HEK293 (cell line): ENCODE measurements at regions not wholly inside any gene's neighbourhood (a gene's known extent, or its start where the extent isn't known, plus 50 kb on each side); places are given as distances from the start of the nearest gene placed in this dataset.

Source experiments
- HOXA7 ChIP-seq: sonication (generic); formaldehyde crosslinking; IDR thresholded peaks from 2 replicates; pipeline ENCODE4 v1.8.1; 2022; ENCODE audit warnings: missing genetic modification reagents, borderline replicate concordance
- REST ChIP-seq: fragments of 450-650 bp; formaldehyde crosslinking; IDR thresholded peaks from 2 replicates; pipeline ENCODE4 v1.5.1; 2016; ENCODE audit warnings: missing biosample characterization, missing genetic modification characterization
- SP7 ChIP-seq: fragments of 450-650 bp; formaldehyde crosslinking; IDR thresholded peaks from 2 replicates; pipeline ENCODE4 v1.5.1; 2016; ENCODE audit warnings: missing biosample characterization, missing genetic modification characterization
- TSHZ1 ChIP-seq: fragments of 450-650 bp; formaldehyde crosslinking; IDR thresholded peaks from 2 replicates; pipeline ENCODE4 v1.5.1; 2016; ENCODE audit warnings: missing biosample characterization, missing genetic modification characterization, borderline replicate concordance
- ZBTB21 ChIP-seq: fragments of 450-650 bp; formaldehyde crosslinking; IDR thresholded peaks from 2 replicates; pipeline ENCODE4 v1.5.1; 2017; ENCODE audit warnings: missing biosample characterization, missing genetic modification characterization
- ZBTB44 ChIP-seq: fragments of 450-650 bp; IDR thresholded peaks from 2 replicates; pipeline ENCODE4 v1.5.1; 2018; ENCODE audit warnings: missing biosample characterization, mild to moderate bottlenecking, missing genetic modification characterization
- ZEB2 ChIP-seq: fragments of 450-650 bp; formaldehyde crosslinking; IDR thresholded peaks from 2 replicates; pipeline ENCODE4 v1.5.1; 2016; ENCODE audit warnings: missing biosample characterization, missing genetic modification characterization
- ZNF132 ChIP-seq: fragments of 450-650 bp; formaldehyde crosslinking; IDR thresholded peaks from 2 replicates; pipeline ENCODE4 v1.5.1; 2017; ENCODE audit warnings: missing biosample characterization, missing genetic modification characterization, borderline replicate concordance
- ZNF2 ChIP-seq: fragments of 450-650 bp; formaldehyde crosslinking; IDR thresholded peaks from 2 replicates; pipeline ENCODE4 v1.5.1; 2016; ENCODE audit warnings: missing biosample characterization, missing genetic modification characterization
- ZNF202 ChIP-seq: fragments of 450-650 bp; formaldehyde crosslinking; IDR thresholded peaks from 2 replicates; pipeline ENCODE4 v1.5.1; 2016; ENCODE audit warnings: missing biosample characterization, missing genetic modification characterization, borderline replicate concordance
- ZNF24 ChIP-seq: fragments of 450-650 bp; formaldehyde crosslinking; IDR thresholded peaks from 2 replicates; pipeline ENCODE4 v1.5.1; 2016; ENCODE audit warnings: missing biosample characterization, missing genetic modification characterization
- ZNF311 ChIP-seq: fragments of 450-650 bp; formaldehyde crosslinking; IDR thresholded peaks from 2 replicates; pipeline ENCODE4 v1.5.1; 2017; ENCODE audit warnings: missing biosample characterization, missing genetic modification characterization, borderline replicate concordance
- ZNF324 ChIP-seq: fragments of 450-650 bp; formaldehyde crosslinking; IDR thresholded peaks from 2 replicates; pipeline ENCODE4 v1.5.1; 2016; ENCODE audit warnings: missing biosample characterization, missing genetic modification characterization
- ZNF335 ChIP-seq: fragments of 450-650 bp; formaldehyde crosslinking; conservative IDR thresholded peaks from 2 replicates; pipeline ENCODE4 v1.5.1; 2016; ENCODE audit warnings: missing biosample characterization, missing genetic modification characterization
- ZNF660 ChIP-seq: fragments of 450-650 bp; IDR thresholded peaks from 2 replicates; pipeline ENCODE4 v1.5.1; 2018; ENCODE audit warnings: missing biosample characterization, mild to moderate bottlenecking, missing genetic modification characterization
- ZNF692 ChIP-seq: fragments of 450-650 bp; formaldehyde crosslinking; IDR thresholded peaks from 2 replicates; pipeline ENCODE4 v1.5.1; 2016; ENCODE audit warnings: missing biosample characterization, missing genetic modification characterization
- ZNF707 ChIP-seq: fragments of 450-650 bp; formaldehyde crosslinking; IDR thresholded peaks from 2 replicates; pipeline ENCODE4 v1.5.1; 2016; ENCODE audit warnings: missing biosample characterization, missing genetic modification characterization
- ZNF837 ChIP-seq: fragments of 450-650 bp; formaldehyde crosslinking; IDR thresholded peaks from 2 replicates; pipeline ENCODE4 v1.5.1; 2016; ENCODE audit warnings: missing biosample characterization, missing genetic modification characterization
- TF ChIP-seq, protein P1 (sequence below): fragments of 450-650 bp; formaldehyde crosslinking; IDR thresholded peaks from 2 replicates; pipeline ENCODE4 v1.5.1; 2016; ENCODE audit warnings: missing biosample characterization, missing genetic modification characterization, low read depth
- TF ChIP-seq, protein P2 (sequence below): fragments of 450-650 bp; formaldehyde crosslinking; IDR thresholded peaks from 2 replicates; pipeline ENCODE4 v1.5.1; 2016; ENCODE audit warnings: missing biosample characterization, missing genetic modification characterization, borderline replicate concordance
- TF ChIP-seq, protein P3 (sequence below): IDR thresholded peaks from 2 replicates; pipeline ENCODE4 v1.6.1; 2011; ENCODE audit warnings: mild to moderate bottlenecking, low read depth, low read length, borderline replicate concordance

DNA sequence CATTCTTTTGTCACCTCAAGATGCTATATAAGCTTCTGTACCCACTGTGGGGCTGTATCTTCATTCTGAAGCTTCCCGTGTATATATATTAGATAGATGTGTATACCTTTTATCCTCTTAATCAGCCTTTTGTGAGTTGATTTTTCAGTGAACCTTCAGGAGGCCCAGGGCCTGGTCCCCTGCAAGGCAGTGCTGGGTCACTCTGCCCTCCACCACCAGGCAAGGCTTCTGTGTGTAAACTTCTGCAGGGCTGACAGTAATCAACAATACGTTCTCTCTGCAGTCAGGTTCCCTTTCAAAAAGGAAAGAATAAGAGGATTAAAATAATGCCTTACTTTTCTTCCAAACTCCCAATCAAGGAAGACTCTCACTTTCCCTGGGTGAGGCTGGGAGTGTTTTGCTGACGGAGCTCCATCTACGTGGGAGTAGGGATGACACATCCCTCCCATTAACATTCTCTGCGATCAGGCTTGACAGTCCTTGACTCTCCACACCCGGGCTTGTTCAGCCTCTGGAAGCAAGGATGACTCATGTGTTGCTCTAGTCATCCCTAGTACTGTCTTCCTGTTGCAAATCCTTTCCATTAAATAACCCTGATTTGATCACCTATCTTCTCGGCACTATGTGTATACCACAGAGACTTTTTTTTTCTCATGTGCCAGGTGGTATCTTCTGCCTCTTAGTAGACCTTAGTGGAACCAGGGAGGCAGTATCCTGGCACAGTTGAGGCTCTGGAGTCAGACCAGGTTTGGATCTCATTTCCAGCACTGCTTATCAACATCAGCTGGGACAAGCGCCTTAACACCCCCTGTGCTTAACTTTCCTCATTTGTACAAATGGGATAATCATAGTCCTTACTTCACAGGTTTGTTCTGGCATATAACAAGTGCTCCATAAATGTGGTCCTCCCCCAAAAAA is 70.3 kb upstream of the KCNK1 start (continued):
- TF ChIP-seq TSHZ1 (tag by site-specific recombination), result peak; percentile 87
- TF ChIP-seq ZNF335 (tag by site-specific recombination), result peak; percentile 30
- no peak for TF ChIP-seq ZNF311 (tag by site-specific recombination)
- 0 out of 2 replicates have a peak, but pooled peaks have one; percentile 46 for TF ChIP-seq ZNF324 (tag by site-specific recombination)
- peak; percentile 88 for TF ChIP-seq ZNF660 (tag by site-specific recombination)
- TF ChIP-seq ZNF837, result no peak
- TF ChIP-seq, protein P1, sequence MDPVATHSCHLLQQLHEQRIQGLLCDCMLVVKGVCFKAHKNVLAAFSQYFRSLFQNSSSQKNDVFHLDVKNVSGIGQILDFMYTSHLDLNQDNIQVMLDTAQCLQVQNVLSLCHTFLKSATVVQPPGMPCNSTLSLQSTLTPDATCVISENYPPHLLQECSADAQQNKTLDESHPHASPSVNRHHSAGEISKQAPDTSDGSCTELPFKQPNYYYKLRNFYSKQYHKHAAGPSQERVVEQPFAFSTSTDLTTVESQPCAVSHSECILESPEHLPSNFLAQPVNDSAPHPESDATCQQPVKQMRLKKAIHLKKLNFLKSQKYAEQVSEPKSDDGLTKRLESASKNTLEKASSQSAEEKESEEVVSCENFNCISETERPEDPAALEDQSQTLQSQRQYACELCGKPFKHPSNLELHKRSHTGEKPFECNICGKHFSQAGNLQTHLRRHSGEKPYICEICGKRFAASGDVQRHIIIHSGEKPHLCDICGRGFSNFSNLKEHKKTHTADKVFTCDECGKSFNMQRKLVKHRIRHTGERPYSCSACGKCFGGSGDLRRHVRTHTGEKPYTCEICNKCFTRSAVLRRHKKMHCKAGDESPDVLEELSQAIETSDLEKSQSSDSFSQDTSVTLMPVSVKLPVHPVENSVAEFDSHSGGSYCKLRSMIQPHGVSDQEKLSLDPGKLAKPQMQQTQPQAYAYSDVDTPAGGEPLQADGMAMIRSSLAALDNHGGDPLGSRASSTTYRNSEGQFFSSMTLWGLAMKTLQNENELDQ (tag by site-specific recombination), result no peak
- peak; percentile 80 for TF ChIP-seq ZEB2 (tag by site-specific recombination)
- TF ChIP-seq HOXA7, result no peak
- no peak for TF ChIP-seq ZBTB44
- TF ChIP-seq ZNF202 (tag by site-specific recombination), result no peak
- TF ChIP-seq, protein P2, sequence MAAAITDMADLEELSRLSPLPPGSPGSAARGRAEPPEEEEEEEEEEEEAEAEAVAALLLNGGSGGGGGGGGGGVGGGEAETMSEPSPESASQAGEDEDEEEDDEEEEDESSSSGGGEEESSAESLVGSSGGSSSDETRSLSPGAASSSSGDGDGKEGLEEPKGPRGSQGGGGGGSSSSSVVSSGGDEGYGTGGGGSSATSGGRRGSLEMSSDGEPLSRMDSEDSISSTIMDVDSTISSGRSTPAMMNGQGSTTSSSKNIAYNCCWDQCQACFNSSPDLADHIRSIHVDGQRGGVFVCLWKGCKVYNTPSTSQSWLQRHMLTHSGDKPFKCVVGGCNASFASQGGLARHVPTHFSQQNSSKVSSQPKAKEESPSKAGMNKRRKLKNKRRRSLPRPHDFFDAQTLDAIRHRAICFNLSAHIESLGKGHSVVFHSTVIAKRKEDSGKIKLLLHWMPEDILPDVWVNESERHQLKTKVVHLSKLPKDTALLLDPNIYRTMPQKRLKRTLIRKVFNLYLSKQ (tag by site-specific recombination), result no peak
- no peak for TF ChIP-seq ZNF2 (tag by site-specific recombination)
- TF ChIP-seq ZBTB21 (tag by site-specific recombination), result peak; percentile 46; the same call in 1 of the 2 replicates
- TF ChIP-seq, protein P3, sequence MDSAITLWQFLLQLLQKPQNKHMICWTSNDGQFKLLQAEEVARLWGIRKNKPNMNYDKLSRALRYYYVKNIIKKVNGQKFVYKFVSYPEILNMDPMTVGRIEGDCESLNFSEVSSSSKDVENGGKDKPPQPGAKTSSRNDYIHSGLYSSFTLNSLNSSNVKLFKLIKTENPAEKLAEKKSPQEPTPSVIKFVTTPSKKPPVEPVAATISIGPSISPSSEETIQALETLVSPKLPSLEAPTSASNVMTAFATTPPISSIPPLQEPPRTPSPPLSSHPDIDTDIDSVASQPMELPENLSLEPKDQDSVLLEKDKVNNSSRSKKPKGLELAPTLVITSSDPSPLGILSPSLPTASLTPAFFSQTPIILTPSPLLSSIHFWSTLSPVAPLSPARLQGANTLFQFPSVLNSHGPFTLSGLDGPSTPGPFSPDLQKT, result no peak
- peak; percentile 25; the same call in 1 of the 2 replicates for TF ChIP-seq ZNF24 (tag by site-specific recombination)
- no peak for TF ChIP-seq ZNF132 (tag by site-specific recombination)
- no peak for TF ChIP-seq ZNF707 (tag by site-specific recombination)
- TF ChIP-seq REST (tag by site-specific recombination), result no peak
- peak; percentile 79 for TF ChIP-seq SP7 (tag by site-specific recombination)
- TF ChIP-seq ZNF692 (tag by site-specific recombination), result peak; percentile 36; the same call in 1 of the 2 replicates
